HG03457 (cell line): ENCODE measurements at regions not wholly inside any gene's neighbourhood (a gene's known extent, or its start where the extent isn't known, plus 50 kb on each side); places are given as distances from the start of the nearest gene placed in this dataset.
"Not testable (repeated sequence)": the region's sequence is repeated elsewhere in the genome, so short reads cannot be mapped to it uniquely, and the experiment has no call there.

Experiments used
- ATAC-seq: cut with Tn5 transposase; IDR thresholded peaks from one replicate; pipeline ENCODE4 v1.9.1; 2021; ENCODE audit warnings: moderate number of reproducible peaks; ENCODE audit not compliant: unreplicated experiment

DNA sequence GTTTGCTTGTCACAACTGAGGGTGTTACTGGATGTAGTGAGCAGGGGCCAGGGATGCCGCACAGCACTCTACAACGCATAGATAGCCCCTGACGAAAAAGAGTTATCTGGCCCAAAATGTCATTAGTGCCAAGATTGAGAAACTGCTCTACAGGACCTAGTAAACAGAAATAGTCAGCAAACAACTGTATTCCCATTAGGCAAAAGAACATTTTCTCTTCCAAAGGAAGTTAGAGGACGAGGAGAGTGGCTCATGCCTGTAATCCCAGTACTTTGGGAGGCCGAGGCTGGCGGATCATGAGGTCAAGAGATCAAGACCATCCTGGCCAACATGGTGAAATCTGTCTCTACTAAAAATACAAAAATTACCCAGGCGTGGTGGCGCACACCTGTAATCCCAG lies 189.1 kb downstream of the DUSP10 start:
- not testable (repeated sequence) for ATAC-seq

DNA sequence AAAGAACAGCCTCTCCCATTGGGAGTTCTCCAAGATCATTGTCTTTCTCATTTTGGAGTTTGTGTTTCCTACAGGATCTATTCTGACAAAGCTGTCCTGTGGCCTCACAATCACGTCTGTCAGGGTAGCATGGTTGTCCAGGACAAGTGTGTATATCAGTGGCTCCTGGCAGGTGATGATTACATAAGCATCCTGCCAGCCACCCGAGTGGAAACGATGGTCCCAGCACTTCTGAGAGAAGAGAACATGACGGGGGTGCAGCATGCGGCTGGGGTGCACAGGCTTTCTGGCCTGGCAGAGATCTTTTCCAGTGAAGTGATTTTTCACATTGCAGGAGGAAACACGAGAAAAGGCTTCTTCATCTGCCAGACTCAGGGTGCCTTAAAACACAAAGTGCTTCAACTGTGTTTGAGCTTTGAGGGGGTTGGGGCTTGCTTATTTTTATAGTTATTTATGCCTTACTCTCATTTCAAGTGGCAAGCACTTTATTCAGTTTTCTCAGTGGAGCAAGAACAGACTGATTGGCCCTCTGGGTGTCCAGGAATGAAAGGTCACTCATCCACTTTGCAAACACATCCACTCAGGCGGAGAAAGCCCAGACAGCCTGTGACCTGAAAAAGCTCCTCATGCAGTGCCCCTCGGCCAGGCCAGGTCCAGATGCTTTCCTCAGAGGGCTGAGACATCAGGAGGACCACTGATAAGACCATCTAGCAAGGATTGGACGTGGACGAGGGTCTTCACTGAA lies 186.0 kb downstream of the DUSP10 start:
- no peak for ATAC-seq

DNA sequence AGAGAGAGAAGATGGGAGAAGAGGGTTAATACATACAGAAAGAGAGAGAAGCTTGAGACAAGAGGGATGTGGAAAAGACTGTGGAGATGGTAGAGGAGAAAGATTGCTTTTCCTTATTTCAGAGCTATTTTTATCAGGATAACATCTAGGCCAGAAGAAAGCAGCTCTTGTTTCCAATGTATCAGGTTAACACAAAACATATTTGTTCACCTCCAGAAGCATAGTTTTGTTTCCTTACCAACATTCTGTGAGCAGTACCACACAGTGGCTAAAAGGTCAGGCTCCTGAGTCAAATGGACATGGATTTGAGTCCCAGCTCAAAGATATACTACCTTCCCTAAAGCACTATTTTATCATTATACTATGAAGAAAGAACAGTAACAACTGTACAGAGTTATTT lies 185.5 kb downstream of the DUSP10 start:
- ATAC-seq, result no peak

DNA sequence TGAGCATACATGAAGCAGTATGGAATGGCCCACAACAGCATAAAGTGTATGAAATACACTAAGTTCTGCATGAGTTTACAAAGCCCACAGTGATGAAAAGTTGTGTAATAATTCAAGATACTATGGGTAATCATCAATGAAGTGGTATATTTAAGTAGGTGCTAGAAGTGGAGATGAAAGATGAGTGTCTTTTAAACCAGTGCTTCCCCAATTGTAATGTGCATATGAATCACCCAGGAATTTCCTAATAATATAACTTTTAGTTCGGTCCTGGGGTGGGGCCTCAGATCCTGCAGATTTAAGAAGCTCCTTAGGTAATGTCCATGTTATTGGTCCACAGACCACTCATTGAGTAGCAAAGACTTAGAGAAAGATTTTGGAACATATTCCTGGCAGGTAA lies 184.9 kb downstream of the DUSP10 start:
- ATAC-seq, result no peak

DNA sequence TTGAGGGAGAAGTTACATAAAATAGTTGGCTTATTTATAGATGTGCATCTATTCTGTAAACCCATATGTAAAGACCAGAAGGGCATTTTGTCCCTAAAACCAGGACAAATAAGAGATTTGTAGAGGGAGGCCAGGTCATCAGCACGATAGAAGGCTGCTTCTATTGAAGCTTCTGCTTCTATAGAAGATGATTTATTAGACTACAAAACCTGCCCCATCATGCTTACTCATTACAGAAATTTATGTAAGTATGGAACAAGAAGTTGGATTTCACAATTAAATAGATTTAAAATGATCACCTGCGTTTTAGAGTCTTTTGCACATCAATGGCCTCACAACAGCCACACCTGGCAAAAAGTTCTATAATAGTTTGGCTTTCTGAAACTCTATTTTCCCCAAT lies 183.5 kb downstream of the DUSP10 start:
- no peak for ATAC-seq

DNA sequence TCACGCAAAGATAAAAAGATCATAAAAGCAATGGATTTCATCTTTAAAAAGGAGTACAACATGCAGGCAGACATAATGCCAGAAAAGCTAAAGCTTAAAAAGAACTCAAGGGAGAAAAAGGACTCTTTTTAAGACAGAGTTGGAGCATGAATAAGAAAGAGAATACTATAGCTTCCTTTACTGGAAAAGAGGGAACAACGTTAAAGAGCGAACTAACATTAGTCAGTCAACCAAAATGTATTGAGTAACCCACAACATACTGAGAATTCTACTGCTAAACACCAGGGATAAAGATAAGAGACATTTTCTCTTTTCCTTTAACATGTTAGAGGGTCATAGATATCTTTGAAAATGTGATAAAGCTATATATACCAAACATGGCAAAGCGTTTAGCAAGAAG lies 182.0 kb downstream of the DUSP10 start:
- no peak for ATAC-seq

DNA sequence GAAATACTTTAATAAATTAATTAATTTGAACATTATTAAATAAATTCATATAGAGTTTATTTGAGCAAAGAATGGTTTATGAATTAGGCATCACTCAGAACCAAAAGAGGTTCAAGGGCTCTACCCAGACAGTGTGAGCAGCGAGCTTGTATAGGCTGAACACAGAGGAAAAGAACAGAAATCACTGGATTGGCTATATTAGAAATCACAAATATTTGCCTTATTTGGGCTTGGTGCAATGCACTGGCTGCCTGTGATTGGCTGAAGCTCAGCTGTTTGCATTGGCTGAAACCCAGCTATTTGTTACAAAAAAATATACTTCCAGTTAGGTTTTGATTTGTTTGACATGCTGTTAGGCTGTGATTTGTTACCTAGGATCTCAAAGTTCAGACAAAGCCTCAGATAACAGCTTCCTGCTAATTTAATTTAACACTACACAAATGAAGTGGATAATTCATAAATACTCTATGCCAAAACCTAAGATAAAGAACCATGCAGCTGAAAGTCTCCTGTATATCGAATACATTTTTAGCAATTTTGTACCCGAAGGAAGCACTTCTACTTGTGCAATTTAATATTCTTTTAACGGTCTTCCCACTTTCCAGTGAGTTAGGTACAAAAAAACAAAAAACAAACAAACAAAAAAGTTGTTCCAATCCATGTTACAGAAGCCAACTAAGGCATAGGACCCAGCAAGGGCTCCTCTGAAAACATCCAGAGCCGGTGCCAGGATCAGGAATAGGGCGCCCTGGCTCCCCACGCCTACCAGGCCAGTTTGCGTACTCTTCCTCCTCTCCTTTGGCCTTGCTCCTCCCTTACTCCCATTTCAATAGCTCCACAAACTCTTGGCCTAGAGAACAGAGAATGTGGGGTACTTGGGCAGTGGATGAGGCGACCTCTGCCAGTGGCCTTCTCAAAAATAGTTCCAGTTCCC lies 179.1 kb downstream of the DUSP10 start:
- no peak for ATAC-seq

DNA sequence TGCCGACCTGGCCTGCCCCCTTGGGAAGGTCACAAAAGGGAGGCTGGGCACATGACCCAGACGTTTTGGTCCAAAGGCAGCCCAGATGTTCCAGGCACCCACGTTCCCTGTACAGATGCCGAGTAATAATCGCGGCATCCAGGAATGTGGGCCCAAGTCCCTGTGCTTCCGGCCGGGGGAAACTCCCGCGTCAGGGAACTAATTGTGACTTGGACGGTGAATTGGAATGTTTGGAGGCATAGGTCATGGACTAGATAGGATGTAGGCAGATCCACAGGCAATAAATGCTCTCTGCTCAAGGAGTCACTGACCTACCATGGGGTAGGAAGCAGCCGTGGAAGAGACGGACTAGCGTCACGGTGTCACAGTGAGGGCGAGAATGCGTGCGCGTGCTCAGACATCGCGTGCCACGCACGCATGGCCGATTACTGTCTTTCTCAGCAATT lies 178.4 kb downstream of the DUSP10 start:
- ATAC-seq, result no peak

DNA sequence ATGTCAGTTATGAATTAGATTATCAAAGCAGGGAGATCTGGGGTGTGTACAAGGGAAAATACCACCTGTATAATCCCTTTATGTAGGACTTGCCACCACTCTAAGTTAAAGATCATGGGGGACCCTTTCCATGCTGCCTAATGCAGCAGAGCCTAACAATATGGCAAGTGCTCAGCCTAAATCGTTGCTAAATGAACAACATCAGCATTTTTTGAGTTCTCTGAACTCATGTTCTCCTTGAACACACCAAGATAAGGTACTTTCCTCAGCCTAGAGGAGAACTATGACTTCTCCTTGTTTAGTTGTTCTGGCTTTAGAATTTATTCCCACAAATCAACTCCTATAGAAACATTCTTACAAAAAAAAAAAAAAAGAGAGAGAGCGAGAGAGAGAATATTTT lies 177.0 kb downstream of the DUSP10 start:
- ATAC-seq, result no peak

DNA sequence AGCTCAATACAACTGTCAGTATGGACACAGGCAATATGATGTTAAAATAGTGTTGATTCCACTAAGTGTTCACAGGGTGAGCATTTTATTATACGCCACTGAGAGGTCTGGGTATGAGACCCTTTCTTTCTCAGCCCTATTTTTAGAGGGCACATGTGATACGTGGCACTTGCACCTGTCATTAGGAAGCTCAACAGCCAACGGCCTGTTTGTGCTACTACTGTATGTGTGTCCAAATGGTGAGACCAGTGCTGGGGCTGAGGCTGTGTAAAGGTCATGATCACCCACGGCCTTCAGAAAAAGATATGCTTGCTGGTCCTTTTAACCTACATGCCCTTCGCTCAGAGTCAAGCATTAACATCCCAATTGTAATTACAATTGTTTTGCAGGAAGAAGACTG lies 176.2 kb downstream of the DUSP10 start:
- no peak for ATAC-seq

DNA sequence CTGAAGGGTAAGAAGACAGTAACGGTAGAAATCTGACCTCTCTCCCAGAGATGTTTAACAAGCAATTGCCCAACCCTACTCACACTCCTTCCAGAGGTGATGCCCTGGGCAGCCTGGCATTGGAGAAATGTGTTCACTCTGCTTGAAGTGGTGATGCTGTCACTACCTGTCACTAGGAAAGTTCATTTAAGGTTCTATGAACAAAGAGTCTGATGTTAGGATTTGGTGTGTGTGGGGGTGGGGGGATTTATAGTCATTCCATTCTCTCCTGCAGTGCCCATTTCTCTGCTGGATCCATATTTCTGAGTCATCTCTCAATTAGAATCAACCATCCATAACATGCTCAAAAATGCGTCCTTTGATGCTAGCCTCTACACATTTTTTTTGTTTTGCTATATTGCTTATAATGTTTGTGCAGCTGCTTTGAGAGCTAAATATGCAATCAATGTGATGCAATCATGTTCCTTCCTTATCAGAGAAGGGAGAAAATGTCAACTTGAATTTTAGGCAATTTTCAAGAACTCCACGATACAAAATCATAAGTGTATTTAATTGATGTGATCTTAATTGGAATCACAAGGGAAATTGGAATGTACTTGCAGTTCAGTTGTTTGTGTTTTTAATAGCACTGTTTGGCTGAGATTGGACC lies 173.9 kb downstream of the DUSP10 start:
- ATAC-seq, result no peak

DNA sequence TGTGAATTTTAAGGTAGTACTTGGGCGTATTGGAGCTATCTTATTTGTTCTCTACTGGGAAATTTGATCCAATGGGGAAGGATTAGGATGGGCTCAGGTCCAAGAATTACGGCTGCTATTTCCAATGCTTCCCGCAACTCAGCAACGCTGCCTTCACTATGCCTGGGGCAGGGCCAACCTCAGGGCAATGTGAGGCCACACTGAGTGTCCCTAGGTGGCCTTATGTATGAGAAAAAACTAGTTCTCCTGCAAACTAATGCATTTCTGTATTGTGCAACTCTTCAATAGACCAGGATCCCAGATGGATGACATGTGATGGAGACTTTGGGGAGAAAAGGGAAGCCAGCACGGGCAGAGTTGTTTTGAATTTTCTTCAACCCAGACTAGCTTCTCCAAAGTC lies 168.1 kb downstream of the DUSP10 start:
- no peak for ATAC-seq

DNA sequence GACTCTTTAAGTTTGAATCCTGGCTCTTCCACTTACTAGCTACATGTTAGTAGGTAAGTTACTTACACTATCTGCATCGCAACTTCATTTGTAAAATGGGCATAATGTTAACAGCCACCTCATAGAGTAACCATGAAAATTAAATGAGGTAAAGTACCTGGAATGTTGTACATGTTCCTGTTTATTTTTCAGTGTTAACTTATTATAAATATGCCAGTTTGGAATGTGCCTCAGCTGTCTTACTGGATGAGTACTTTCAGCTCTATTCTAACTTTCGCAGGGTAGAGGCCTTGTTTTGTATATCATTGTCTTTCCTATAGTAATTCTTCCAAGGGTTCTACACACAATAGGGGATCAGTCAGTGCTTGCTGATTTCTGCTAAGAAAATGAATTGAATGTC lies 167.4 kb downstream of the DUSP10 start:
- ATAC-seq, result no peak

DNA sequence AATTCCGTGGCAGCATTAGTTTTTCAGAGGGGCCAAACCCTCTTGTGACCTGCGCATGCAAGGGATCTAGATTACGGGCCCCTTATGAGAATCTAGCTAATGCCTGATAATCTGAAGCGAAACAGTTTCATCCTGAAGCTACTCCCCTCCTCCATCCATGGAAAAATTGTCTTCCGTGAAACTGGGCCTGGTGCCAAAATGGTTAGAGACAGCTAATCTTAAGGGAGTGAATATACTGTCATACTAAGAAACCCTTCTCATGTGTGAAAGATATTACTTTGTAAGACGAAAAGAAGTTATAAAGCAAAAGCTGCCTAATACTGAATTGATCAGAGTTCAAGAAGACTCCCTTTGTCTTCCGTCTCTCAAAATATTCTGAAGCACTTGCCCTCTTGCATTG lies 166.3 kb downstream of the DUSP10 start:
- no peak for ATAC-seq

DNA sequence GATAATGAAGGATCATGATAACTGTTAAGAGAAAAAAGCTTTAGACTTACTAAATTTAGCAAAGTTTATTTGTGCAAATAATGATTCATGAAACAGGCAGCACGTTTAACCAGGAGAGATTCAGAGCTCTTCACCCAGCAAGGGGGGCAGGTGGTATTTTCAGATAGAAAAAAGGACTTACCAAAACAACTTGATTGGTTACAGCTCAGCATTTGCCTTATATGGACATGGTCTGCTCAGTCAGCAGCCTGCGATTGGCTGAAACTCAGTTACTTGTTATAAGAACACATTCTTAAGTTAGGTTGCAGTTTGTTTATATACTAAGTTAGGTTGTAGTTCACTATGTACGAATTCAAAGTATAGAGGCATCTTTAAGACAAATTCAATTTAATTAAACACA lies 165.6 kb downstream of the DUSP10 start:
- ATAC-seq, result no peak

DNA sequence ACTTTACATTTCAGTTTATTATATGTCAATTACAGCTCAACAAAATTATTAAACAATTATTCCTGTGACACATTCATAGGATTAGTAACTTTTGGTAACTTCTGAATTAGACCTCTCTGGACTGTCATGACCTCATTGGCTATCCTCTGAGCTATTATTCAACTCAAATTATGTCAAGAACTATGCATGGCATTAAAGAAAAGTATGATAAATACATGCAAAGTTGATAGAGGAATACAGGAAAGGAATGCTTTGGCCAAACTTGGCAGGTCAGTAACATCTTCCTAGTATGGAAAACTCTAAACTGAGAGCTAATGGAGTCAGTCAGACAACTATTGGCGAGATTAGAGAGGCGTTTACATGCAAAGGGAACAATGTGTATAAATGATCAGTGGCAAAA lies 158.4 kb downstream of the DUSP10 start:
- ATAC-seq, result no peak

DNA sequence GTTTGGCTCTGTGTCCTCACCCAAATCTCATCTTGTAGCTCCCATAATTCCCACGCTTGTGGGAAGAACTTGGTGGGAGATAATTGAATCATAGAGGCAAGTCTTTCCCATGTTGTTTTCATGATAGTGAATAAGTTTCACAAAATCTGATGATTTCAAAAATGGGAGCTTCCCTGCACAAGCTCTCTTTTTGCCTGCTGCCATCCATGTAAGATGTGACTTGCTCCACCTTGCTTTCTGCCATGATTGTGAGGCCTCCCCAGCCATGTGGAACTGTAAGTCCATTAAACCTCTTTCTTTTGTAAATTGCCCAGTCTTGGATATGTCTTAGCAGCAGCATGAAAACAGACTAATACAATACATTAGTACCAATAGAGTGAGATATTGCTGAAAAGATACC lies 154.9 kb downstream of the DUSP10 start:
- not testable (repeated sequence) for ATAC-seq

DNA sequence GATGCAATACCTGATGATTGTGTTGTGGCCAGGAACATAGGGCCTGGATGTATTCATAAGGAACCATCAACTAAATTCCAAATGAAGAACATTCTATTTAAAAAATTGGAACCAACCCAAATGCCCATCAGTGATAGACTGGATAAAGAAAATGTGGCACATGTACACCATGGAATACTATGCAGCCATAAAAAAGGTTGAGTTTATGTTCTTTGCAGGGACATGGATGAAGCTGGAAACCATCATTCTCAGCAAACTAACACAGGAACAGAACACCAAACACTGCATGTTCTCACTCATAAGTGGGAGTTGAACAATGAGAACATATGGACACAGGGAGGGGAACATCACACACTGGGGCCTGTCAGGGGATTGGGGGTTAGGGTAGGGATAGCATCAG lies 150.6 kb downstream of the DUSP10 start:
- ATAC-seq, result not testable (repeated sequence)

DNA sequence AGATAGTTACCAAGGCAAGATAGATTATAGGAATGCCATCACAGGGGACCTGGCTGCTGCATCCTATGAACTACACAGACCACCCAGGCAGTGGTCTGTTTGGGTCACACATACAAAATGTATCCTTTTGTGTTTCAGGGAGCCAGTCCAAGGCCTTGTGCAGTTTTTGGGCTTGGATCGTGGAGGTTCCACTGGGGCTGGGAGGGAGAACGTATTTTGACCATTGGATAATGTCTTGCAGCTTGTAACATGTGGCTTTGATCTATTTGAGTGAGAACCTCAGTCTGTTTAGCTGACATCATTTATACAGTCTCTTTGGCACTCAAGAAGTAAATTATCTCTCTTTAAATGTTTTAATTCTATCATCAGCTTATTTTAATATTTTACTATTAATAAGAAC lies 147.3 kb downstream of the DUSP10 start:
- no peak for ATAC-seq

DNA sequence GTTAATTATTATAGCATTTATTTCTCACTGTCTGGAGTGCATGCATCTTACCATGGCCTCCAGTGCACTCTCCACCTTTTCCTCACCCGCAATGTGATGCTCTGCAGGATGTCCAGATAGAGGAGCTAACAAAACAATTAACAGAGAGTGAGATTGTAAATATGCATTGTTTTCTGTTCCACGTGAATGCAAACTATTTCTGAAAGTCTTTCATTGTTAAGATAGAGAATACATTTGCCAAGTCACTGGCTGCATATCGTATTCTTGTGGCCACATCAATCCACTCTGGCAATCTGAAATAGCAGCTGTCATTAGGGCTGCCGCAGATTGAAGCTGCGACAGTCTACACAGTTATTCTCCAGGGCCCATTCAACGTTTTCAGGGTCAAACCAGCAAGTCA lies 143.8 kb downstream of the DUSP10 start:
- ATAC-seq, result no peak

DNA sequence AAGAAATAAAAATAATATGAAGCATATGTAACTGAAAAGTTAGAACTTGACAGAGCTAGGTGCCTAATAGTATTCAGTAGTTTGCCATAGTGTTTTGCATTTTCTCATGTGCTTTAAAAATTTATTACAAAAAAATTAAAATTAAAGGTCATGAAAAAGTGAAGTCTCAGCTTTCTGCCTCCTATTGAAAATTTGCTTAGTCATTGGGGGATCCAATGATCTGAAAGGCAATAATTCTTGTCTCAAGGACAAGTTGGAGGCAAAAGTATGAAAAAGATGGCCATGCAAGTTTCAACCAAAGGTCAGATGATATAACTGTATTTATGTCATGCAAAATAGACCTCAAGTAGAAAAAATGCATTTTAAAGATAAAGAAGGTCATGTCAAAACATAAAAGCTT lies 140.7 kb downstream of the DUSP10 start:
- no peak for ATAC-seq

DNA sequence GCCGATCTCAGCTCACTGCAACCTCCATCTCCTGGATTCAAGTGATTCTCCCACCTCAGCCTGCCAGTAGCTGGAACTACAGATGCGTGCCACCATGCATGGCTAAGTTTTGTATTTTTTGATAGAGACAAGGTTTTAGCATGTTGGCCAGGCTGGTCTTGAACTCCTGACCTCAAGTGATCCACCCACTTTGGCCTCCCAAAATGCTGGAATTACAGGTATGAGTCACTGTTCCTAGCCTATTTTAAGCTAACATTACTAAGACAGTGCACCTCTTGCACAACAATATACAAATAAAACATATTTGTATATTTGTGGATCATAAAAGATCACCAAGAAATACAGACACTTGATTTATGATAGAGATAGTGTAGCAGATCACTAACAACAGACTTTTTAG lies 139.1 kb downstream of the DUSP10 start:
- ATAC-seq, result no peak
